HuH-7 (cell line): ENCODE measurements at regions not wholly inside any gene's neighbourhood (a gene's known extent, or its start where the extent isn't known, plus 50 kb on each side); places are given as distances from the start of the nearest gene placed in this dataset.
A peak's percentile ranks its signal among the peaks of the same experiment; 100 is the strongest.
"Not testable (repeated sequence)": the region's sequence is repeated elsewhere in the genome, so short reads cannot be mapped to it uniquely, and the experiment has no call there.

Source experiments
- DNase-seq: peaks from one replicate; pipeline ENCODE4 v3.0.0; 2011; ENCODE audit warnings: low spot score

DNA sequence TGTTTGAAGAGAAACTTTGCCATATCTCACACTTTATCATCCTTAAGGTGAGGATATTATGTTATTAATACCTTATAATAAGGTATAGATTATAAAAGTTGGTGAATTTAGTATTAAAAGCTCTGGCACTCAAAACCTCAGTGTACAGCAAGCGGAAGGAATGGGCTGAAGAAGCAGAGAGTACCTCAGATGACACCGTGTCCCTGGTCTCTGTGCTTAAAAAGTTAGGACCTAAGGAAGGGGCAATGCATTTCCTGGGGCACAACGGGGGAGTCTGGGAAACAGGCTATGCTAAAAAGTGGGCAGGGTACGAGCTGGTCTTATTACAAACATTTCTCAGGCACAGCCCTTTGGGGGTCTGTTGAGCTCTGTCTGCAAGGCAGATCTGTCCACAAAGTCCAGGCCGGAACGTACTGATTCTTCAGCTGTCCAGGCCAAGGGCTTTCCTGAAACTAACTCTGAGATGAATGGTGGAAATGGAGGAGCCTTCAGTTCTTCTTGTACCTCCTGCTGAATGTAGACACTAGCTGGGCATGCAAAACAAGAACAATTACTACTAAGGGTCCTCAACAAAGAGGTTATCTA is 202.7 kb downstream of the POM121L12 start:
- no peak for DNase-seq

DNA sequence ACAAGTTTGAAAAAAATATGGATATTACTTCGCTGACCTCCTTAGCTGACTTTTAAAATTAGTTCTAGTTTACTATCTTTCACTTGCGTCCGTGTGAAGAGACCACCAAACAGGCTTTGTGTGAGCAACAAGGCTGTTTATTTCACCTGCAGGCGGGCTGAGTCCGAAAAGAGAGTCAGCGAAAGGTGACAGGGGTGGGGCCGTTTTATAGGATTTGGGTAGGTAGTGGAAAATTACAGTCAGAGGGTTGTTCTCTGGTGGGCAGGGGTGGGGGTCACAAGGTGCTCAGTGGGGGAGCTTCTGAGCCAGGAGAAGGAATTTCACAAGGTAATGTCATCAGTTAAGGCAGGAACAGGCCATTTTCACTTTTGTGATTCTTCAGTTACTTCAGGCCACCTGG is 203.7 kb downstream of the POM121L12 start:
- DNase-seq = not testable (repeated sequence)

GRCh38 chr7:53245721-53246120 is 210.3 kb downstream of the POM121L12 start:
- no peak for DNase-seq

DNA sequence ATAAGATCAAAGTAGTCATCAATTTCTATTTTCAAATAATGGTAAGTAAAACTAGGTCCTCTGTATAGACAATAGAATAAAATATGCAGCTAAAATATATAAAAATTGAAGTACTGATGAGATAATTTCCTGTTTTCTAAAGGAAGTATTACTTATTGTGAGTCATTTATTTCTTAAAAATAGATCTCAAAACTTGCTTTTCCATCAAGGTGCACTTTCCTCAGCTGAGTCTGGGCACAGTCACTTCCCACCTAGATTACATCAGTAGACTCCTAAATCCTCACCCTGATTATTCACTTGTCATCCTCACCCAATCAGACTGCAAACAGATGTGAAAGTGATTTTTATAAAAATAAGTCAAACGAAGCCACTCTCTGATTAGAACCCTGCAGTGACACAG is 211.5 kb downstream of the POM121L12 start:
- no peak for DNase-seq

GRCh38 chr7:53252539-53252938 is 217.1 kb downstream of the POM121L12 start:
- no peak for DNase-seq

DNA sequence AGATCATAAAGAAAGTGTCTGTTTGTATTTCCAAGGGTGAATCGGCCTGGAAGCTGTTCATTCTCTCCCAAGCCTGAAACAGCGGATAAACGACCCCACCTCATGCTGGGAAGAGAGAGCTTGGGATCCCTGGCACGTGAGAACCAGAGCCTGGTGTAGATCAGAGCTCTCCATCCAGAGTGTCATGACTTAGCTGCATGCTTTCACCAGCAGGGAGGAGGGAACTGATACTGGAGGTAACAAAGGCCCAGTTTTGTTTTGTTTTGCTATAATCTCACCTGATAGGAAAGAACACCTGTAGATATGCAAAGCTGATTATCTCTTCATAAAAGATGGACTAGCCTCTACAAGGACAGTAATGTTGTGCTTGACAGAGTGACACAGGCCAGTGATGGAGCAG is 236.6 kb downstream of the POM121L12 start:
- no peak for DNase-seq

- no peak for DNase-seq
Observed at GRCh38 chr7:53281312-53281711, 245.9 kb downstream of the POM121L12 start.

DNA sequence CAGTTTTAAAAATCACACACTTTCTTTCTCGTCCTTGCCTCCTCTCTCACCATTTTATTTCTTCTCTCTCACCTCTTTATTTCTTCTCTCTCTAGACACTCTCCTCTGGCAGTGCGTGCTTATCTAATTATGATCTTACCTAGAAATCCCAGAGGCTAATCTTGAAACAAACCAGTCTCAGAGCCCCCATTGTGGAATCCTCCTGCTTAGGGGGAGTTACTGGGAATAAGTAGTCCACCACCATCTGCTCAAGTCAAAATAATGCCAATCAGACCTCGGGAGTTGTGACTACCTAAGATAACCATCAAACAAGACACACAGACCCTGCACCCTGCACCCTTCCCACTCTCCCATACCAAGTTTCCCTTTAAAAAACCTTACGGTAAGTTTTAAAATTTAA is 256.9 kb downstream of the POM121L12 start:
- no peak for DNase-seq

DNA sequence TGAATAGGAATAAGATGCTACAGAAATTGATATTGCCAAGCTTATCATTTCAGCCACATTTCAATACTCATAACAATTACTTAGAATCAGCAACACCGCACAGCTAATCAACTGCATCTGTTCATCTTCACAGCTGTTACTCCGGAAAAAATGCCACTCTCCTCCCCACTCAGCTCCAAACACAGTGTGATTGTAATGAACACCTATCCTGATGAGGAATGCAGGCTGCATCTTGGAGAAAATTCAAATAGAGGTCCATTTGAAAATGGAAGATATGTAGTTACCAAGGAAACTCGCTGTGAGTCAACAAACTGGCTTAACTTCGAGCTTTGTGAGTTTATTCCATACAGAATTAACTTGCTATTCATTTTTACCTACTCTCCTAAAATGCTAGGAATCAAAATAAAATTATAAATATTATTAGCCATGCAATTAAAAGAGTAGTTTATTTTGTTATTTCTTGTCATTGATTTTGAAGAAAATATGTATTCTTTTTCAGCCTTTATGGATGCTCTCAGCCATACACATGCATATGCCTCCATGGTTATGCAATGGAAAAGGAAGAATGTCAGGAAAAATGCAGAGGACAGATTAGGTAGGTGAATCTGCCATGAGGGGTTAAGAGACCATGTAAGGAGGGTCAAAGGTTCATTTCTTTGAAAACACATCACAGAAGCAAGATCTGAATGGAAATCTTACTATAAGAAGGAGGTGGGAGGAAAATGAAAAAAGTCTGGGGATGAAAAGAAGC is 267.2 kb downstream of the POM121L12 start:
- no peak for DNase-seq

- DNase-seq = no peak
Observed at GRCh38 chr7:53303781-53304180, 268.3 kb downstream of the POM121L12 start.

- no peak for DNase-seq
Observed at GRCh38 chr7:53306846-53307245, 271.4 kb downstream of the POM121L12 start.

DNA sequence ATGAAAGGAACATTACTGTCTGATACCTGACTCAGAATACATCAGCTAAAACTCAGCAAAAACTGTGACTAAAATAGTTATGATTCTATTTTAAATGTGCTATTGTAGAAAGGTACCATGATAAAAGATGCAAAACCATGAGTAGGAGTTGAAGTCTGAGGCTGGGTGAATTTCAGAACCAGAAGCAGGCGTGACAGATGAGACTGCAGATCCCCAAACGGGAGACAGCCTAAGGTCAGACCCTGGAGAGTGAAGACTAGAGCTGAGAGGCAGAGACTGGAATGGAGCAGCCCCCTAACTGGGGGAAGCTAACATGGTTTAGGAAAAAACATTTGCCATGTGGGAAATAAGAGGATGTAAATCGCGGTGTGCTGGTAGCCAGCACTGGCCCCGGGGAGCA is 275.8 kb downstream of the POM121L12 start:
- DNase-seq = no peak

GRCh38 chr7:53315981-53316380 is 280.5 kb downstream of the POM121L12 start:
- no peak for DNase-seq

DNA sequence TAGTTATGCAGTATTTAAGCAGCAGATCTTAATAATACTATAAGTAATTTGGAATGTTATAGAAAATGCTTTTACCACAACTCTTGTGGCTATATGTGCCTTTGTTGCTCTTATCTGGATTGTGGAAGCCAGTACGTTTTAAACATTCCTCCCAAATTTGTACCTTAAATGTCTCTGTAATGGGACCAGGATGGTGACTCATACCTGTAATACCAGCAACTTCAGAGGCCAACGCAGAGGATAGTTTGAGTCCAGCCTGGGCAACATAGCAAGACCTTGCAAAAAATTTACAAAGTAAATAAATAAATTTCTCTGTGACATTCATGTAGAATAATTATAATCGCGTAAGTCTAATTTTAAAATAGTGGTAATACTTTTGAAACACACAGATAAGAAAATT is 283.1 kb downstream of the POM121L12 start:
- no peak for DNase-seq

DNA sequence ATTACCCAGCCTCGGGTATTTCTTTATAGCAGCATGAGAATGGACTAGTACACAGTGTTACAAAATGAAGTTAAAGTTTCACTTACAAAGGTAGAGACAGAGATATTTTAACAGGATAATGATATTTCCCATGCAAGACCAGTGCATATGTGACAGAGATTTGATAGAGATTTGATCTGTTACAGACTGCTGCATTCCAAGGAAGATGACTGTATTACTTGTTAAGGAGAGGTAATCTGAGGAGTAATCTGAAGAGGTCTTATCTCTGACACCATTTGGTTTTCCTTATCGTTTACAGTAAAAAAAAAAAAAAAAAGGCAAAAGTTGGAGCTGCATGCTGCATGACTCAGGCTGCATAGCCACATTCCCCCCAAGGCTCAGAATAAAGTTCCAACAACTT is 289.6 kb downstream of the POM121L12 start:
- no peak for DNase-seq

GRCh38 chr7:53326634-53327033 is 291.2 kb downstream of the POM121L12 start:
- no peak for DNase-seq

GRCh38 chr7:53336105-53336668 is 300.8 kb downstream of the POM121L12 start:
- no peak for DNase-seq

DNA sequence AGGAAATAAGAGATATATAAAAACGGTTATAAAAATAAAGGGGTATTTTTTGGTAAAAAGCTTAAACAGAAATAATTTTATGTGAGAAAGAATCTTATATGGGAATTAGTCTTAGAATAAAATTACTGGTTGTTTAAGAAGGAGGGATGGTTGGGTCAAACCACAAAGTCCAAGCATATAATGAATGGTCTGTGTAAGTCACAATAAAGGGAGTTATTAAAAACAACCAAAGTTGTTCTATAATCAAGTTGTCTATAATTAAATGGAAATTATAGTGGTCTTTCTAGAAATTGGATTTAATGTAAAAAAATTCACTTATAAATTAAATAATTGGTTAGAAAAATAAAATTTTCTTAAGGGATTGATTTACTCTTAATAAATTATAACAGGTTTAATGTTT is 304.8 kb downstream of the POM121L12 start:
- DNase-seq = no peak

- DNase-seq = peak; percentile 20
Observed at GRCh38 chr7:53350241-53350640, 314.8 kb downstream of the POM121L12 start.

DNA sequence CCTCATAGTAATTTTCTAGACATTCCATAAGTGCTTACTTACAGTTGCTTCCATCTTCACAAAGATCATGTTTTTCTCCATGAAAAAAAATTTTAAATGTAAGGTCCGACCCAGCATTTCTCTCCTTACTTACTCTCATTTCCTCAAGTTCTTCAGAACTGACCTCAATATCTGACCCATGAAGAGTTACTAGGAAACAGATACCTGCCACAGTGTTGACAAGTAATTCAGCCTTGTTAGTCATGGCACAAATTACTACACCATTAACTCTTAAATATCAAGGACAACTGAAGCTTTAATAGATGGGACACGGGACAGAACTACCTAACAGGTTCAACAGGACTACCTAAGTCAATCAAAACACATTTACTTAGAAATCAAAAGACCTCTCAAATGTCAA is 316.2 kb downstream of the POM121L12 start:
- no peak for DNase-seq

GRCh38 chr7:53358269-53358668 is 322.8 kb downstream of the POM121L12 start:
- no peak for DNase-seq

- no peak for DNase-seq
Observed at GRCh38 chr7:53383131-53383530, 347.7 kb downstream of the POM121L12 start.

DNA sequence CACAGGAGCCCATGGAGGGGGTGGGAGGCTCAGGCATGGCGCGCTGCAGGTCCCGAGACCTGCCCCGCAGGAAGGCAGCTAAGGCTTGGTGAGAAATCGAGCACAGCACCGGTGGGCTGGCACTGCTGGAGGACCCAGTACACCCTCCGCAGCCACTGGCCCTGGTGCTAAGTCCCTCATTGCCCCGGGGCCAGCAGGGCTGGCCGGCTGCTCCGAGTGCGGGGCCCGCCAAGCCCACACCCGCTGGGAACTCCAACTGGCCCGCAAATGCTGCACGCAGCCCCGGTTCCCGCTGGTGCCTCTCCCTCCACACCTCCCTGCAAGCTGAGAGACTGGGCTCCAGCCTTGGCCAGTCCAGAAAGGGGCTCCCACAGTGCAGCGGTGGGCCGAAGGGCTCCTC is 349.8 kb downstream of the POM121L12 start:
- not testable (repeated sequence) for DNase-seq

DNA sequence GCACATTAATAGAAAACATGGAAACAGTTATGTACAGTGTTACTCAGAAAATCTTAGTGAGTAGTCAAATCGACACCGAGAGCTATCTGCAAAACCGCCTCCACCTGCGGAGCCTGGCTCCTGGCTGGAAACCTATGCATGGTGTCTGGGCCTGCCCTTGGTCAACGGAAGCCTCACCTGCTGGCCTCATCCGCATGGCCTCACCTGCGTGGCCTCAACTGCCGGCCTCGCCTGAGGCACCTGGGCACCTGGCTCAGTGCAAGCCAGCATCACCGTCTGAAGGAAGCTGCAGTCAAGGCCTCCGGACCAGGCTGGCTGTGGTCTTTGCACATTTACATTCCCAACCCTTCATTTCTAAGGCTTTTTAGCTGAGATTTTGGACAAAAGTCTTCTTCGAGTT is 352.1 kb downstream of the POM121L12 start:
- no peak for DNase-seq
